ENCODE measurements at regions not wholly inside any gene's neighbourhood (a gene's known extent, or its start where the extent isn't known, plus 50 kb on each side); places are given as distances from the start of the nearest gene placed in this dataset.
A peak's percentile ranks its signal among the peaks of the same experiment; 100 is the strongest.
"Not testable (repeated sequence)": the region's sequence is repeated elsewhere in the genome, so short reads cannot be mapped to it uniquely, and the experiment has no call there.

DNA sequence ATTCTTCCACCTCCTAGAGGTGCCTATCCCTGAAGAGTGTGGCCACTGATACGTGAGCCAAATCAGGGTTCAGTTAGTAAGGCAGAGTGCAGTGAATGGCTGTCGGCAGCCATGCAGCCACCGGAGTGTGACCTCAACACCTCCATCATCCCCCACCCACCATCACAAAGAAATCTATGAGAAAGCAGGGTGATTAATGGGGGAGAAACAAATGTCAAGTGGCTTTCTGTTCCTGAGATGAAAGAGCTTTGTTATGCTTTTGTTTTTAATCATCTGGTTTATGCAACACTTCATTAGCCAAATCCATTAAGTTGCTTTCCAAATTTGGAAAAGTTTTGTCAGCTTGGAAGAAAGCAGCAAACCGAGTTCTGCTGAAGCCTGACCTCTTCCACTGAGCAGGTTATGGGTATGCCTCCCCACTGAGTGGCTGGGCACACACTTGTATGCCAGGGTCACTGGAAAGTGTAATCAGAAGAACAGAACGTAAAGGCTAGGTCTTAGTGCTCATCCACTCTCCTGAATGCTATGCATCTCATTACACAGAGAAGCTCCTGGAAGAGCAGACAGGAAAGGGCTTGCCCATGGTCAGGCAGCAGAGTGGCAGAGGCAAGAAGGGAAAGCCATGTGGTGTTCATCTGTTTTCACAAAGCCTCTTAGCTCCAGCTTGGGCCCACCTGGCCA, 57.1 kb upstream of the ATP1B1 start:
- peak; percentile 27 to 40 (median 29) for DNase-seq (ENCODE audit: low read depth in 2 of 3, low spot score in 1 of 3)

GRCh38 chr1:169051171-169051570, 55.3 kb upstream of the ATP1B1 start:
- DNase-seq (ENCODE audit: low read depth in 2 of 3, low spot score in 1 of 3), result no peak

GRCh38 chr1:169052171-169052570, 54.3 kb upstream of the ATP1B1 start:
- DNase-seq (ENCODE audit: low read depth in 2 of 3, low spot score in 1 of 3), result not testable (repeated sequence)

DNA sequence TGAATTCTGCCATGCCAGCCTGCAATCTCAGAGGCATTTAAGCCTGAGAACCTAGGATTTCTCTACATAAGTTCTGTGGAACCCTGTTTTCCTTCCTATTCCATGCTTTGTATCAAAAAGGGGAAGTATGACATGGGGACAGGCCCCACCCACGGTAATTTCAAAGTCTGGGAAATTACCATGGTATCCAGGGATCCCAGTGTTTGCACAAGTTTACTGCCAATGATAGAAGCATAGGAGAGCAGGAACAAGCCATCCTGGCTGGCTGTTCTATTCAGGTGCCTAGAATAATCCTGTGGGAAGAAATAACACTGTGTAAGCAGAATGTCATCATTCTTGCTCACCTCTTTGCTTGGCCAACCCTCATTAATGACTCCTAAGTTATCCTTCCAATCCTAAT, 53.8 kb upstream of the ATP1B1 start:
- DNase-seq (ENCODE audit: low read depth in 2 of 3, low spot score in 1 of 3), result no peak

DNA sequence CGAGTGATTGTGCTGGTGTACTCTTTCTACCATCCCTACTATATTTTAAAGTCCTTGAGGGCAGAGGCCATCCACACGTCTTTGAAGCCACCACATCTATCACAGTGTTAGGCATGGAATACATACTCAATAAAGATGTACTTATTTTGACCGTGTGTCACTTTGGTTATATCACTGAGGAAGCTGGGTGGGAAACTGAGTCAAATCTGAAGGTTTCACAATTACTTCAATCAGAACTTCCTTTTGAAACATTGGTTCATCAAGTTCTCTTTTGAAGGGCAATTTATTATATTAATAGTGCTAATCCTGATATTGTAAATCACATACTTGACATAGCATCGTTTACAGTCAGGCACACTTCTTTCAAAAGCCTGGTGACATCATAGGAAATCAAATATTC, 53.3 kb upstream of the ATP1B1 start:
- DNase-seq (ENCODE audit: low read depth in 2 of 3, low spot score in 1 of 3), result no peak

Measured in stimulated activated CD4-positive, alpha-beta T cell treated with anti-CD3 and anti-CD28 coated beads, Interleukin-12 subunit alpha, Interleukin-12 subunit beta, amount 100 ng/mL, for 48 hours (primary cell).